Suprapubic skin (tissue), 4 donors: ENCODE measurements at regions not wholly inside any gene's neighbourhood (a gene's known extent, or its start where the extent isn't known, plus 50 kb on each side); places are given as distances from the start of the nearest gene placed in this dataset.

Experiments used
- DNase-seq, 2 donors: peaks; one replicate each; pipeline ENCODE4 v3.0.0-alpha.2; 2019; ENCODE audit warnings: low spot score in 2 of 2
- H3K27ac ChIP-seq: fragments of 200-600 bp; sonication (generic); one replicate; pipeline ENCODE4 v1.5.1; 2019
- H3K27me3 ChIP-seq: fragments of 200-600 bp; sonication (generic); one replicate; pipeline ENCODE4 v1.5.1; 2019
- H3K36me3 ChIP-seq: fragments of 200-600 bp; sonication (generic); one replicate; pipeline ENCODE4 v1.5.1; 2019
- H3K4me1 ChIP-seq: fragments of 200-600 bp; sonication (generic); one replicate; pipeline ENCODE4 v1.5.1; 2019
- H3K4me3 ChIP-seq: fragments of 200-600 bp; sonication (generic); one replicate; pipeline ENCODE4 v1.5.1; 2019; ENCODE audit warnings: mild to moderate bottlenecking
- H3K9me3 ChIP-seq: fragments of 200-600 bp; sonication (generic); one replicate; pipeline ENCODE4 v1.5.1; 2019
- EP300 ChIP-seq: sonication (generic); formaldehyde crosslinking; IDR thresholded peaks from one replicate; pipeline ENCODE4 v1.6.1; 2017; ENCODE audit warnings: antibody characterized with exemption
- POLR2A ChIP-seq, 2 donors: fragments of 450-650 bp; IDR thresholded peaks; one replicate each; pipeline ENCODE4 v1.6.1; 2017; ENCODE audit warnings: antibody characterized with exemption in 2 of 2, mild to moderate bottlenecking in 2 of 2, moderate library complexity in 2 of 2
- POLR2AphosphoS5 ChIP-seq, 3 donors: sonication (generic); formaldehyde crosslinking; IDR thresholded peaks; one replicate each; pipeline ENCODE4 v1.6.1; 2017; ENCODE audit warnings: antibody characterized with exemption in 3 of 3
- WGBS: methylation state at CpG from one replicate; pipeline ENCODE4 v1.1.5; 2018; 5-methylcytosine and 5-hydroxymethylcytosine counted together
- TF ChIP-seq, protein P1 (sequence below), 2 donors: fragments of 200-600 bp in 1 of 2; fragments of 450-650 bp in 1 of 2; sonication (generic) in 1 of 2; IDR thresholded peaks; one replicate each; pipeline ENCODE4 v1.5.1; 2016 to 2019; ENCODE audit warnings: antibody characterized with exemption in 2 of 2, mild to moderate bottlenecking in 1 of 2, moderate library complexity in 1 of 2

DNA sequence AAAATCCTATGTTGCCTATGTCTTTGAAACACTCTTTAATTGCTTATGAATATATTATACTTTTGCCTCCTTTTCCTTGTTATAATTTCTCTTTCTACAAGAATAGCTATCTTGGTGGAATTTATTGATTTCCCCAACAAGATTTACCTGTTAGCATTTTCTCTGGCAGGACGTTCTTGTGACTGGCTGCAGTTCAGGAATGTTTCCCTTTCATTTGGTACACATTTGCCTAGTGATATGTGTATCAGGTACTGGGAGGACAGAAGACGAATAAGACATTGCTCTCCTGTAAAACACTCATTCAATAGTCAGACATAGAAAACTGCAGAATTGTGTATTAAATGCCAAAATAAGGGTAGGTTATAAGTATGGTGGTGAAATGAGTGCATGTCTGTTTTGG is 279.9 kb downstream of the FAT3 start:
- Histone ChIP-seq H3K27me3 (no peaks in the 10 kb centered on the region), H3K36me3 (no peaks in the 10 kb centered on the region), H3K9me3 (no peaks in the 10 kb centered on the region), H3K27ac (no peak overlapping the region), H3K4me1 (no peaks in the 10 kb centered on the region), H3K4me3 (no peak overlapping the region)
- no peak for DNase-seq
- TF ChIP-seq, protein P1, sequence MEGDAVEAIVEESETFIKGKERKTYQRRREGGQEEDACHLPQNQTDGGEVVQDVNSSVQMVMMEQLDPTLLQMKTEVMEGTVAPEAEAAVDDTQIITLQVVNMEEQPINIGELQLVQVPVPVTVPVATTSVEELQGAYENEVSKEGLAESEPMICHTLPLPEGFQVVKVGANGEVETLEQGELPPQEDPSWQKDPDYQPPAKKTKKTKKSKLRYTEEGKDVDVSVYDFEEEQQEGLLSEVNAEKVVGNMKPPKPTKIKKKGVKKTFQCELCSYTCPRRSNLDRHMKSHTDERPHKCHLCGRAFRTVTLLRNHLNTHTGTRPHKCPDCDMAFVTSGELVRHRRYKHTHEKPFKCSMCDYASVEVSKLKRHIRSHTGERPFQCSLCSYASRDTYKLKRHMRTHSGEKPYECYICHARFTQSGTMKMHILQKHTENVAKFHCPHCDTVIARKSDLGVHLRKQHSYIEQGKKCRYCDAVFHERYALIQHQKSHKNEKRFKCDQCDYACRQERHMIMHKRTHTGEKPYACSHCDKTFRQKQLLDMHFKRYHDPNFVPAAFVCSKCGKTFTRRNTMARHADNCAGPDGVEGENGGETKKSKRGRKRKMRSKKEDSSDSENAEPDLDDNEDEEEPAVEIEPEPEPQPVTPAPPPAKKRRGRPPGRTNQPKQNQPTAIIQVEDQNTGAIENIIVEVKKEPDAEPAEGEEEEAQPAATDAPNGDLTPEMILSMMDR (IDR thresholded peaks at IDR 0.05), result no peak
- TF ChIP-seq POLR2A (IDR thresholded peaks at IDR 0.05) (no peak), EP300 (no peak), POLR2AphosphoS5 (IDR thresholded peaks at IDR 0.05) (no peak)
- 39% methylated on average over 2 of the region's 2 CpGs for WGBS

DNA sequence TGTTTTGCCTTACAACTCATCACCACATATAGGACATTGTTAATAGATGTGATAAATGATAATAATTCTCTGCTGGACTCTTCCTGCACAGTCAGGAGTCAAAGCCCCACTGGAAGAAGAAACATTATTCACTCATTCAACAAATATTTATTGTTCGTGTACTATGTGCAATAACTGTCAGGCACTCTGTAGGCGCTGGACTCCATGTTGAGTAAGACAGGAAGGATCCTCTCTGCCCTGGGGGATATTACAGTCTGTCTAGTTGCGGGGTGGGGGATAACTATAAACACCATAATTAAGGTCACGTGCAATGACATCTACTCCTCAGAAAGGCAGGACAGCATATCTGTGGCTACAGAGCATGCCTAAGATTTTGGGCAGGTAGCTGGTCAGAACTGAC is 281.1 kb downstream of the FAT3 start:
- Histone ChIP-seq H3K9me3 (no peaks in the 10 kb centered on the region), H3K36me3 (no peaks in the 10 kb centered on the region), H3K27me3 (no peaks in the 10 kb centered on the region), H3K4me3 (no peak overlapping the region), H3K27ac (no peak overlapping the region), H3K4me1 (no peaks in the 10 kb centered on the region)
- DNase-seq, result no peak
- TF ChIP-seq POLR2AphosphoS5 (IDR thresholded peaks at IDR 0.05) (no peak), EP300 (no peak), POLR2A (IDR thresholded peaks at IDR 0.05) (no peak)
- TF ChIP-seq, protein P1 (IDR thresholded peaks at IDR 0.05), result no peak
- 80% methylated on average over 4 of the region's 4 CpGs for WGBS

DNA sequence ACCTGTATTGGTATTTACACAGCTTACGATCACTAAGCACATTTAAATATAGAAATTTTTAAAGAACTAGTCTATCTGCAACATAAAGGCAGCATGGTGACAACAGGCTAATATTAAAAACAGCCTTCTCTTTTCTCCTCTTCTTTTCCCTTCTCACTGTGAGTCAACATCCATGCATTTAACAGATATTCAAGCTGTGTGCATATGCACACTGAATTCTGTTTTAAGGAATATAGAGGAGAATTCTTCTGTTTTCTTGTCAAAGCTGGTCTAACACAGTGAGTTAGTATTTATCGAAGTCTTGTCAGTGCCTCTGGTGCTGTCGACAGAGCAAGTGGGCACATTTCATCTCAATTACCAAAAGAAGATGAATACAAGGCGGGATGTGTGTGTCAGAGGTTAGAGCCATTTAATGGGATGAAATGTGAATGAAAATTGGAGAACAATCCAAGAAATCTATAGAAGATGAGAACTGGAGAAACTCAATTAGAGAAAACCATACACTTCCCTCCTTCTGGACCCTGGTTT is 282.3 kb downstream of the FAT3 start:
- no peaks in the 10 kb centered on the region for H3K4me1 ChIP-seq
- no peak overlapping the region for H3K4me3 ChIP-seq
- WGBS, result 85% methylated on average over 4 of the region's 4 CpGs
- TF ChIP-seq POLR2A (IDR thresholded peaks at IDR 0.05) (no peak), POLR2AphosphoS5 (IDR thresholded peaks at IDR 0.05) (no peak), EP300 (no peak)
- TF ChIP-seq, protein P1 (IDR thresholded peaks at IDR 0.05), result no peak
- no peaks in the 10 kb centered on the region for H3K9me3 ChIP-seq
- no peak for DNase-seq
- no peaks in the 10 kb centered on the region for H3K36me3 ChIP-seq
- H3K27me3 ChIP-seq, result no peaks in the 10 kb centered on the region
- H3K27ac ChIP-seq, result no peak overlapping the region

DNA sequence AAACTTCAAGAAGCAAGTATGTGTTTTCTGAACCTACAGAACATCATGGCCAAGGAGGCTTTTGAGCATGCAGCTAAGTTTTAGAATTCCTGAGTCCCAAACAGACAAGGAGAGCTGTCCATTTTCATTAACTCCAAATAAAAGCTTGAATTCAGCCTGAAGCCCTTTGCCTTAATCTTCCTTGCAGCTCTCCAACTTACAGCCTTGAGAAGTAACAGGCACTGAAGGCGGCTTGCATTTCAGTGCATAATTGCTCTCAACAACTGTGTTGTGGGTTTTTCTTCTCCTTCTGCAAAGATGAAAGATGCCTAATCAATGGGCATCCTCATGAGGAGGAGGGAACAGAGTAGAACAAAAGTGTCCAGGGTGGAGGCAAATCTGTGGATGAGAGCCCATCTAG is 286.0 kb downstream of the FAT3 start:
- Histone ChIP-seq H3K4me3 (no peak overlapping the region), H3K27ac (no peak overlapping the region), H3K4me1 (no peaks in the 10 kb centered on the region), H3K9me3 (no peaks in the 10 kb centered on the region), H3K27me3 (no peaks in the 10 kb centered on the region), H3K36me3 (no peaks in the 10 kb centered on the region)
- no peak for TF ChIP-seq POLR2A (IDR thresholded peaks at IDR 0.05)
- TF ChIP-seq EP300, result no peak
- TF ChIP-seq POLR2AphosphoS5 (IDR thresholded peaks at IDR 0.05), result no peak
- TF ChIP-seq, protein P1 (IDR thresholded peaks at IDR 0.05), result no peak
- DNase-seq, result no peak
- 55% methylated on average over 1 of the region's 1 CpG for WGBS

DNA sequence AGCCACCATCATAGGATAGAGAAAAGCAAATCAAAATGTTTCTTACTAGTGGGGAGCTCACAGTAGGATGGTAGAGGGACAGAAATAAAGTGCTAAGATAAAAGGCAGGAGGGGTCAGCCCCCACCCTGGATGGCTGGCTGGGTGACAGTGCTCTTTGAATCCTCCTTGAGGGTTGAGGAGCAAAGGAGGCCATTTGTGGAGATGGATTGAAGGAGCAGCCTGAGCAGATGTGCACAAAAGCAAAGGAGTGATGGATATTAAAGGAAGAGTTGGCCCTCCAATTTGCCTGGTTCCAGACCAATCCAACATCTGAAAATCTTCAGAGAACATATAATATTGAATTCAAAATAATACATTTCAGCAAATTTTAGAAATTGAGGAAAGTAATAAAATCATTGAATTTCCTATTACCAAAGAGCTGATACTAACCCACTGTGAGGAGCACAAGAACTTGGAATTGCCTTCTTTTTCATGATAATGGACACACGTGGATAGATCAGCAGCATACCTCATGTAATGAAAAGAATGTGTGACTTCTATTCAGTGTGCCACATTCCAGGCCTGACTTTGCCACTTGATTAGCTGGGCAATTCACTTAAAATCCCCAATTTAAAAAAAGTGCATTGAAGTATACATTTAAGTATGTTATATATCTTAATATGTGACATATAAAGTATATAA is 287.0 kb downstream of the FAT3 start:
- no peaks in the 10 kb centered on the region for H3K4me1 ChIP-seq

More for the DNA sequence above, 287.0 kb downstream of the FAT3 start:
- TF ChIP-seq, protein P1 (IDR thresholded peaks at IDR 0.05), result no peak
- TF ChIP-seq EP300 (no peak), POLR2AphosphoS5 (IDR thresholded peaks at IDR 0.05) (no peak), POLR2A (IDR thresholded peaks at IDR 0.05) (no peak)
- Histone ChIP-seq H3K27ac (no peak overlapping the region), H3K36me3 (no peaks in the 10 kb centered on the region), H3K4me3 (no peak overlapping the region), H3K9me3 (no peaks in the 10 kb centered on the region), H3K27me3 (no peaks in the 10 kb centered on the region)
- 68% methylated on average over 1 of the region's 1 CpG for WGBS
- no peak for DNase-seq
